Neural cell (in vitro differentiated cells): ENCODE measurements at regions not wholly inside any gene's neighbourhood (a gene's known extent, or its start where the extent isn't known, plus 50 kb on each side); places are given as distances from the start of the nearest gene placed in this dataset.

ENCODE experiments used
- CTCF ChIP-seq: fragments of 450-650 bp; IDR thresholded peaks from 2 replicates; pipeline ENCODE4 v1.5.1; 2014; ENCODE audit warnings: antibody characterized with exemption, mild to moderate bottlenecking, moderate library complexity; ENCODE audit not compliant: poor library complexity, severe bottlenecking
- EP300 ChIP-seq: fragments of 450-650 bp; conservative IDR thresholded peaks from 2 replicates; pipeline ENCODE4 v1.6.1; 2014; ENCODE audit warnings: antibody characterized with exemption, mild to moderate bottlenecking, moderate library complexity; ENCODE audit not compliant: poor library complexity, severe bottlenecking
- REST ChIP-seq: IDR thresholded peaks from 2 replicates; pipeline ENCODE4 v1.6.1; 2012; ENCODE audit warnings: borderline replicate concordance
- TAF1 ChIP-seq: IDR thresholded peaks from 2 replicates; pipeline ENCODE4 v1.6.1; 2012; ENCODE audit warnings: low read depth

GRCh38 chr2:111670776-111671175, 213.2 kb downstream of the ANAPC1 start:
- TF ChIP-seq CTCF (no peak), EP300 (no peak), REST (no peak), TAF1 (no peak)
